ENCODE measurements at regions not wholly inside any gene's neighbourhood (a gene's known extent, or its start where the extent isn't known, plus 50 kb on each side); places are given as distances from the start of the nearest gene placed in this dataset.

GRCh38 chr12:131555866-131556265 lies 155.0 kb upstream of the SFSWAP start:
- TF ChIP-seq CTCF (conservative IDR thresholded peaks at IDR 0.05; ENCODE audit: low read depth, low read length) (no peak), EZH2 (IDR thresholded peaks at IDR 0.05; ENCODE audit: borderline replicate concordance, low read depth, low read length, poor library complexity, severe bottlenecking) (no peak)
